Osteocyte (in vitro differentiated cells): ENCODE measurements at regions not wholly inside any gene's neighbourhood (a gene's known extent, or its start where the extent isn't known, plus 50 kb on each side); places are given as distances from the start of the nearest gene placed in this dataset.

Experiments
- DNase-seq: peaks from one replicate; pipeline ENCODE4 v3.0.0; 2021; ENCODE audit warnings: mixed read lengths; ENCODE audit not compliant: unreplicated experiment; ENCODE audit errors: extremely low spot score
- H3K27ac Mint-ChIP-seq: one replicate; pipeline ENCODE4 v1.8.0; 2021; ENCODE audit warnings: mild to moderate bottlenecking, mixed read lengths; ENCODE audit not compliant: unreplicated experiment
- H3K27me3 Mint-ChIP-seq: one replicate; pipeline ENCODE4 v1.8.0; 2021; ENCODE audit warnings: mixed read lengths; ENCODE audit not compliant: unreplicated experiment
- H3K36me3 Mint-ChIP-seq: one replicate; pipeline ENCODE4 v1.8.0; 2021; ENCODE audit warnings: mixed read lengths; ENCODE audit not compliant: unreplicated experiment
- H3K4me1 Mint-ChIP-seq: one replicate; pipeline ENCODE4 v1.8.0; 2021; ENCODE audit warnings: mixed read lengths; ENCODE audit not compliant: unreplicated experiment
- H3K4me3 Mint-ChIP-seq: one replicate; pipeline ENCODE4 v1.8.0; 2021; ENCODE audit warnings: mild to moderate bottlenecking, moderate library complexity, mixed read lengths; ENCODE audit not compliant: unreplicated experiment
- H3K9me3 Mint-ChIP-seq: one replicate; pipeline ENCODE4 v1.8.0; 2021; ENCODE audit warnings: mixed read lengths; ENCODE audit not compliant: unreplicated experiment
- TF ChIP-seq, protein P1 (sequence below): fragments of 200-600 bp; sonication (generic); IDR thresholded peaks from 2 replicates; pipeline ENCODE4 v1.5.0; 2021; ENCODE audit warnings: antibody characterized with exemption, mild to moderate bottlenecking, moderate library complexity

DNA sequence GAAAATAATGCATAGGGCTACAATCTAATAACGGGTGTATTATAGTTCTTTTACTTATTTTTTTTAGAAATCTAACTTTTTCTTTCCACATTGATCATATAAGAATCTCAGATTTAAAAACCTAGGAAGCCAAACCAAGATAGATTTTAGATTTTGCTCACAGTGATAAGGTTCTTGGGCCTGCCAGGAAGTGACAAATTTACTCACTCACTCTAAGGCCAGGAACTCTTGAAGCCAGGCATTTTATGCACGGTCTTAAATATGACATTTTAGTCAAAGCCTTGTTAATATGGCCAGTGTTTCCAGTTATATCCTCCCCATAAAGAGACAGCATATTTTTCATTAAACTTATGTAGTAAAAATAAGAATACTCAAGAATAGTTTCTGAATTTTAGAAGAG, 271.4 kb downstream of the SQOR start:
- Mint-ChIP-seq H3K36me3 (no peaks in the 10 kb centered on the region), H3K27ac (no peak overlapping the region), H3K27me3 (peaks cover 6% of the 10 kb centered on the region), H3K4me3 (no peak overlapping the region), H3K4me1 (peaks cover 2% of the 10 kb centered on the region), H3K9me3 (peaks cover 7% of the 10 kb centered on the region)
- no peak for DNase-seq
- TF ChIP-seq, protein P1, sequence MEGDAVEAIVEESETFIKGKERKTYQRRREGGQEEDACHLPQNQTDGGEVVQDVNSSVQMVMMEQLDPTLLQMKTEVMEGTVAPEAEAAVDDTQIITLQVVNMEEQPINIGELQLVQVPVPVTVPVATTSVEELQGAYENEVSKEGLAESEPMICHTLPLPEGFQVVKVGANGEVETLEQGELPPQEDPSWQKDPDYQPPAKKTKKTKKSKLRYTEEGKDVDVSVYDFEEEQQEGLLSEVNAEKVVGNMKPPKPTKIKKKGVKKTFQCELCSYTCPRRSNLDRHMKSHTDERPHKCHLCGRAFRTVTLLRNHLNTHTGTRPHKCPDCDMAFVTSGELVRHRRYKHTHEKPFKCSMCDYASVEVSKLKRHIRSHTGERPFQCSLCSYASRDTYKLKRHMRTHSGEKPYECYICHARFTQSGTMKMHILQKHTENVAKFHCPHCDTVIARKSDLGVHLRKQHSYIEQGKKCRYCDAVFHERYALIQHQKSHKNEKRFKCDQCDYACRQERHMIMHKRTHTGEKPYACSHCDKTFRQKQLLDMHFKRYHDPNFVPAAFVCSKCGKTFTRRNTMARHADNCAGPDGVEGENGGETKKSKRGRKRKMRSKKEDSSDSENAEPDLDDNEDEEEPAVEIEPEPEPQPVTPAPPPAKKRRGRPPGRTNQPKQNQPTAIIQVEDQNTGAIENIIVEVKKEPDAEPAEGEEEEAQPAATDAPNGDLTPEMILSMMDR = no peak

DNA sequence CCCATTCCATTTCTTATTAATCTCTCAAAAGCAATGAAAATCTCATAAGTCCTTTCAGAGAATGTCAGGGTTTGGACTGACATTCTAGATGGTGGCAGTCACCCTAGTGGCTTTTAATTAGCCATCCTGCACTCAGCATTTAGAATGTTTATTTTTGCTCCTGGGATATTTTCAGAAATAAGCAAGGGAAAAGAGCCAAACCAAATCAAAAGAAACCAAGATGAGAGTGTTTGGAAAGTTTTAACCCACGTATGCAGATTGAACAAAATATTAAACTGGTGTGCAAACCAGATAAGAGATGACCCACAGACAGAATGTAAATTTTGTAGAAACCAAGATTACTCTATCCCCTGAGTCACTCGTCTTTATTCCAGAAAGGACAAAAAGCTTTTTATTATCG, 275.8 kb downstream of the SQOR start:
- Mint-ChIP-seq H3K27me3 (peaks cover 5% of the 10 kb centered on the region), H3K4me1 (peaks cover 2% of the 10 kb centered on the region), H3K9me3 (no peaks in the 10 kb centered on the region), H3K4me3 (no peak overlapping the region), H3K27ac (no peak overlapping the region), H3K36me3 (peaks cover 2% of the 10 kb centered on the region)
- DNase-seq = no peak
- TF ChIP-seq, protein P1 = no peak

DNA sequence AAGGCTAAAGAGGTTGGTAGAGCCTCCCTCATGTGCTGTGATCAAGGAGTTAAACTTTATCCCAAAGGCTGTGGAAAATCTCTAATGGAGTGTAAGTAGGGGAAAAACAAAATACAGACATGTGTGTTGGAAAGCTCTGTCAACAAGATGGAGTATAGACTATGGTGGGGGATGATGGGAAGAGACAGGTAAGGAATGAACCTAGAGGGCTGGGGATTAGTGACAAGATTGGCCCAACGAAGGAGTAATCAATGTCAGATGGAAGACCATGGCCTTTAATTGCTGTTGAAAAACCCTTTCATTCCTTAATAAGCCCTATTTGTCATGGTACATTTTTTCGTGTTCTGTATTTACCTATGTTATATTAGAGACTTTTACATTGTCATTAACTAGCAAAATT, 278.6 kb downstream of the SQOR start:
- peaks cover 2% of the 10 kb centered on the region for H3K36me3 Mint-ChIP-seq
- no peaks in the 10 kb centered on the region for H3K9me3 Mint-ChIP-seq
- H3K27me3 Mint-ChIP-seq = peaks cover 5% of the 10 kb centered on the region

DNA sequence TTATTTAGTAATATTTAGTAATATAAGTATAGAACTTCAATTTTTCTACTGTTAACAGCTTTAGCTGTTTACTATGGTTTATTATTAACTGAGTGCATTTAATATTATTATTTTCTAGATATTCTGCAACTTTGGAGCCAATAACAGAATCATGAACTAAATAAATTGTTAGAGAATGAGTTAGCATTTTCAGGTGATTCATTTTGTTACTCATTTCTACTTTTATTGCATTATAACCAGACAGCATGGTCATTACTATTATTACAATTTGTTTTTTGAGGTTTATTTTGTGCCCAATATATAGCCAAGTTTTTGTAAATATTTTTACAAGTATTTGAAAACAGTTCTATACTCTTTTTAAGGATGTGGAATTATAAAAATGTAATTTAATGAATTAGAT, 279.6 kb downstream of the SQOR start:
- TF ChIP-seq, protein P1 = no peak
- Mint-ChIP-seq H3K9me3 (no peaks in the 10 kb centered on the region), H3K4me1 (peaks cover 14% of the 10 kb centered on the region), H3K27ac (no peak overlapping the region), H3K27me3 (peaks cover 5% of the 10 kb centered on the region), H3K36me3 (peaks cover 2% of the 10 kb centered on the region), H3K4me3 (no peak overlapping the region)
- no peak for DNase-seq

More for the DNA sequence above, 278.6 kb downstream of the SQOR start:
- H3K27ac Mint-ChIP-seq = no peak overlapping the region
- no peak overlapping the region for H3K4me3 Mint-ChIP-seq
- no peak for DNase-seq
- H3K4me1 Mint-ChIP-seq = peaks cover 4% of the 10 kb centered on the region
- TF ChIP-seq, protein P1 = no peak

DNA sequence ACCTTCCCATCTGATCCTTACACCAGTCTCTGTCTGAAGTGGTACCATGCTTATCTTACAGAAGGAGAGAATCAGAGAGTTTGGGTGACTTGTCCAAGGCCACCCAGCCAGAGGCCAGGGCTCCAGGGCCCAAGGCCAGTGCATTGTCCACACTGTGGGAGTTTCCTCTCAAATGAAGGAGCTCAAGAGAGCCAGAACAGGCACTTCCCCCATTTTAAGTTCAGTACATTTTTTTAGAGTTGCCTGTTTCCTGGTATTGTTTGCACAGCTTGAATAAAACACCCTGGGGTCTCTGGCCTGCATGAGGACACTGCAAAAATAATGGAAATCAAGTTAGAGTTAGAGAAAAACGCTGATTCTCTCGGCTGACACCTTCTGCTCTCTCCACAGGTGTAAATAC, 284.0 kb downstream of the SQOR start:
- DNase-seq = no peak
- no peaks in the 10 kb centered on the region for H3K36me3 Mint-ChIP-seq
- H3K4me3 Mint-ChIP-seq = no peak overlapping the region
- H3K9me3 Mint-ChIP-seq = no peaks in the 10 kb centered on the region
- H3K4me1 Mint-ChIP-seq = peaks cover 32% of the 10 kb centered on the region
- TF ChIP-seq, protein P1 = no peak
- H3K27ac Mint-ChIP-seq = peak overlapping the region; percentile 52
- no peaks in the 10 kb centered on the region for H3K27me3 Mint-ChIP-seq
